KG1 (cell line): ENCODE measurements at regions not wholly inside any gene's neighbourhood (a gene's known extent, or its start where the extent isn't known, plus 50 kb on each side); places are given as distances from the start of the nearest gene placed in this dataset.

Experiments
- DNase-seq: peaks from one replicate; lab custom pipeline; 2025; lab: John Stamatoyannopoulos, UW

- no peak for DNase-seq
Measured at GRCh38 chr13:111642156-111642767, 321.8 kb downstream of the TEX29 start.

GRCh38 chr13:111644750-111645149, 324.3 kb downstream of the TEX29 start:
- DNase-seq, result no peak

GRCh38 chr13:111645198-111645597, 324.8 kb downstream of the TEX29 start:
- no peak for DNase-seq

- no peak for DNase-seq
Measured at GRCh38 chr13:111645598-111646455, 325.4 kb downstream of the TEX29 start.

GRCh38 chr13:111646456-111646855, 326.0 kb downstream of the TEX29 start:
- no peak for DNase-seq

- no peak for DNase-seq
Measured at GRCh38 chr13:111648885-111649284, 328.4 kb downstream of the TEX29 start.

- DNase-seq, result no peak
Measured at GRCh38 chr13:111650626-111651025, 330.2 kb downstream of the TEX29 start.

GRCh38 chr13:111652676-111653075, 332.2 kb downstream of the TEX29 start:
- no peak for DNase-seq

- DNase-seq, result no peak
Measured at GRCh38 chr13:111654531-111654930, 334.1 kb downstream of the TEX29 start.

GRCh38 chr13:111656439-111656838, 336.0 kb downstream of the TEX29 start:
- no peak for DNase-seq

- no peak for DNase-seq
Measured at GRCh38 chr13:111657013-111657412, 336.6 kb downstream of the TEX29 start.

GRCh38 chr13:111658145-111659100, 338.0 kb downstream of the TEX29 start:
- no peak for DNase-seq

- no peak for DNase-seq
Measured at GRCh38 chr13:111659219-111659775, 338.9 kb downstream of the TEX29 start.

- no peak for DNase-seq
Measured at GRCh38 chr13:111659842-111660241, 339.4 kb downstream of the TEX29 start.

GRCh38 chr13:111661052-111661451, 340.6 kb downstream of the TEX29 start:
- no peak for DNase-seq

- DNase-seq, result no peak
Measured at GRCh38 chr13:111661776-111662175, 341.3 kb downstream of the TEX29 start.

GRCh38 chr13:111662451-111662850, 342.0 kb downstream of the TEX29 start:
- DNase-seq, result no peak

GRCh38 chr13:111662895-111663294, 342.5 kb downstream of the TEX29 start:
- no peak for DNase-seq

GRCh38 chr13:111663505-111663904, 343.1 kb downstream of the TEX29 start:
- no peak for DNase-seq

- no peak for DNase-seq
Measured at GRCh38 chr13:111663953-111664421, 343.5 kb downstream of the TEX29 start.

- no peak for DNase-seq
Measured at GRCh38 chr13:111664696-111665095, 344.3 kb downstream of the TEX29 start.

- DNase-seq, result no peak
Measured at GRCh38 chr13:111665691-111666095, 345.3 kb downstream of the TEX29 start.
